ENCODE measurements at regions not wholly inside any gene's neighbourhood (a gene's known extent, or its start where the extent isn't known, plus 50 kb on each side); places are given as distances from the start of the nearest gene placed in this dataset.

GRCh38 chr6:100946711-100947110 lies 65.6 kb upstream of the ASCC3 start (continued):
- no peak for TF ChIP-seq ZNF318 (CRISPR knock-in tag; IDR thresholded peaks at IDR 0.05)
- no peak for TF ChIP-seq ZNF772 (CRISPR knock-in tag; IDR thresholded peaks at IDR 0.05)
- no peak for TF ChIP-seq ZNF160 (CRISPR knock-in tag; IDR thresholded peaks at IDR 0.05)
- TF ChIP-seq CREM (IDR thresholded peaks at IDR 0.05) = no peak
- no peak for TF ChIP-seq CREM (CRISPR knock-in tag; IDR thresholded peaks at IDR 0.05)
- TF ChIP-seq, protein P1, sequence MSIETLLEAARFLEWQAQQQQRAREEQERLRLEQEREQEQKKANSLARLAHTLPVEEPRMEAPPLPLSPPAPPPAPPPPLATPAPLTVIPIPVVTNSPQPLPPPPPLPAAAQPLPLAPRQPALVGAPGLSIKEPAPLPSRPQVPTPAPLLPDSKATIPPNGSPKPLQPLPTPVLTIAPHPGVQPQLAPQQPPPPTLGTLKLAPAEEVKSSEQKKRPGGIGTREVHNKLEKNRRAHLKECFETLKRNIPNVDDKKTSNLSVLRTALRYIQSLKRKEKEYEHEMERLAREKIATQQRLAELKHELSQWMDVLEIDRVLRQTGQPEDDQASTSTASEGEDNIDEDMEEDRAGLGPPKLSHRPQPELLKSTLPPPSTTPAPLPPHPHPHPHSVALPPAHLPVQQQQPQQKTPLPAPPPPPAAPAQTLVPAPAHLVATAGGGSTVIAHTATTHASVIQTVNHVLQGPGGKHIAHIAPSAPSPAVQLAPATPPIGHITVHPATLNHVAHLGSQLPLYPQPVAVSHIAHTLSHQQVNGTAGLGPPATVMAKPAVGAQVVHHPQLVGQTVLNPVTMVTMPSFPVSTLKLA (IDR thresholded peaks at IDR 0.05) = no peak
- no peak for TF ChIP-seq ZNF780A (CRISPR knock-in tag; IDR thresholded peaks at IDR 0.05)
- TF ChIP-seq PPARG (CRISPR knock-in tag; conservative IDR thresholded peaks at IDR 0.05) = no peak
